Esophagus squamous epithelium (tissue), 4 donors: ENCODE measurements at regions not wholly inside any gene's neighbourhood (a gene's known extent, or its start where the extent isn't known, plus 50 kb on each side); places are given as distances from the start of the nearest gene placed in this dataset.

Experiments
- POLR2A ChIP-seq, 4 donors: fragments of 450-650 bp; IDR thresholded peaks; one replicate each; pipeline ENCODE4 v1.6.1; 2017; ENCODE audit warnings: antibody characterized with exemption in 4 of 4, mild to moderate bottlenecking in 4 of 4, moderate library complexity in 3 of 4
- TF ChIP-seq, protein P1 (sequence below), 6 experiments: fragments of 450-650 bp in 4 of 6; fragments of 200-600 bp in 2 of 6; sonication (generic) in 2 of 6; IDR thresholded peaks; one replicate each; pipeline ENCODE4 v1.5.1; 2016 to 2019; ENCODE audit warnings: antibody characterized with exemption in 6 of 6, mild to moderate bottlenecking in 4 of 6, moderate library complexity in 4 of 6

DNA sequence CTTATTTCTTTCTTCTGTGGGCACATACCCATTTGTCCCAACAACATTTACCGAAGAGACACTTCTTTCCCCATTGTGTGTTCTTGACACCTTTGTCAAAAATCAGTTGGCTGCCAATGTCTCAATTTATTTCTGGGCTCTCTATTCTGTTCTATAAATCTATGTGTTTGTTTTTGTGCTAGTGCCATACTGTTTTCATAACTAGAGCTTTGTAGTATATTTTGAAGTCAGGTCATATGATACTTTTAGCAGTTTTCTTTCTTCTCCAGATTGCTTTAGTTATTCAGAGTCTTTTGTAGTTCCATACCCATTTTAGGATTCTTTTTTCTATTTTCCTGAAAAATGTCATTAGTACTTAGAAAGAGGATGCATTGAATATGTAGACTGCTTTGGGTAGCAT, 1276.3 kb downstream of the SLITRK1 start:
- TF ChIP-seq, protein P1, sequence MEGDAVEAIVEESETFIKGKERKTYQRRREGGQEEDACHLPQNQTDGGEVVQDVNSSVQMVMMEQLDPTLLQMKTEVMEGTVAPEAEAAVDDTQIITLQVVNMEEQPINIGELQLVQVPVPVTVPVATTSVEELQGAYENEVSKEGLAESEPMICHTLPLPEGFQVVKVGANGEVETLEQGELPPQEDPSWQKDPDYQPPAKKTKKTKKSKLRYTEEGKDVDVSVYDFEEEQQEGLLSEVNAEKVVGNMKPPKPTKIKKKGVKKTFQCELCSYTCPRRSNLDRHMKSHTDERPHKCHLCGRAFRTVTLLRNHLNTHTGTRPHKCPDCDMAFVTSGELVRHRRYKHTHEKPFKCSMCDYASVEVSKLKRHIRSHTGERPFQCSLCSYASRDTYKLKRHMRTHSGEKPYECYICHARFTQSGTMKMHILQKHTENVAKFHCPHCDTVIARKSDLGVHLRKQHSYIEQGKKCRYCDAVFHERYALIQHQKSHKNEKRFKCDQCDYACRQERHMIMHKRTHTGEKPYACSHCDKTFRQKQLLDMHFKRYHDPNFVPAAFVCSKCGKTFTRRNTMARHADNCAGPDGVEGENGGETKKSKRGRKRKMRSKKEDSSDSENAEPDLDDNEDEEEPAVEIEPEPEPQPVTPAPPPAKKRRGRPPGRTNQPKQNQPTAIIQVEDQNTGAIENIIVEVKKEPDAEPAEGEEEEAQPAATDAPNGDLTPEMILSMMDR (IDR thresholded peaks at IDR 0.05), result no peak
- no peak for TF ChIP-seq POLR2A (IDR thresholded peaks at IDR 0.05)
